ENCODE measurements at regions not wholly inside any gene's neighbourhood (a gene's known extent, or its start where the extent isn't known, plus 50 kb on each side); places are given as distances from the start of the nearest gene placed in this dataset.
"Not testable (repeated sequence)": the region's sequence is repeated elsewhere in the genome, so short reads cannot be mapped to it uniquely, and the experiment has no call there.

- DNase-seq: no peak
These were observed 107.3 kb downstream of the OR2B2 start for GRCh38 chr6:27804851-27805250.

GRCh38 chr6:27800731-27801373, 111.3 kb downstream of the OR2B2 start:
- no peak for DNase-seq

- no peak for DNase-seq
These were observed 114.2 kb downstream of the OR2B2 start for GRCh38 chr6:27797960-27798359.

GRCh38 chr6:27796736-27797481, 115.3 kb downstream of the OR2B2 start:
- not testable (repeated sequence) for DNase-seq

- DNase-seq: peak in 5 of 6 experiments; percentile 22 to 86 (median 66)
These were observed 116.3 kb downstream of the OR2B2 start for GRCh38 chr6:27795697-27796494.

- DNase-seq: peak in 3 of 6 experiments; percentile 3 to 23 (median 5)
These were observed 120.8 kb downstream of the OR2B2 start for GRCh38 chr6:27791182-27791943.

GRCh38 chr6:27788376-27788775, 123.8 kb downstream of the OR2B2 start:
- not testable (repeated sequence) for DNase-seq

GRCh38 chr6:27786048-27786447, 126.1 kb downstream of the OR2B2 start:
- DNase-seq: no peak

- no peak for DNase-seq
These were observed 126.9 kb downstream of the OR2B2 start for GRCh38 chr6:27785294-27785693.

GRCh38 chr6:27782748-27783147, 129.4 kb downstream of the OR2B2 start:
- no peak for DNase-seq

GRCh38 chr6:27778625-27779417, 133.4 kb downstream of the OR2B2 start:
- DNase-seq: no peak

- no peak for DNase-seq
These were observed 134.4 kb downstream of the OR2B2 start for GRCh38 chr6:27777614-27778355.

GRCh38 chr6:27777126-27777525, 135.1 kb downstream of the OR2B2 start:
- no peak for DNase-seq

GRCh38 chr6:27776504-27776903, 135.7 kb downstream of the OR2B2 start:
- no peak for DNase-seq

- DNase-seq: no peak
These were observed 136.4 kb downstream of the OR2B2 start for GRCh38 chr6:27775796-27776184.

- not testable (repeated sequence) for DNase-seq
These were observed 136.9 kb downstream of the OR2B2 start for GRCh38 chr6:27775138-27775795.

GRCh38 chr6:27774264-27774600, 138.0 kb downstream of the OR2B2 start:
- not testable (repeated sequence) for DNase-seq

- not testable (repeated sequence) for DNase-seq
These were observed 138.5 kb downstream of the OR2B2 start for GRCh38 chr6:27773542-27774263.

GRCh38 chr6:27772261-27773001, 139.8 kb downstream of the OR2B2 start:
- DNase-seq: peak; percentile 67 to 85 (median 74)
